Activated CD8-positive, alpha-beta memory T cell treated with anti-CD3 and anti-CD28 coated beads for 48 hours (primary cell): ENCODE measurements at regions not wholly inside any gene's neighbourhood (a gene's known extent, or its start where the extent isn't known, plus 50 kb on each side); places are given as distances from the start of the nearest gene placed in this dataset.
"Not testable (repeated sequence)": the region's sequence is repeated elsewhere in the genome, so short reads cannot be mapped to it uniquely, and the experiment has no call there.

ENCODE experiments used
- DNase-seq, 3 experiments: peaks; one replicate each; pipeline ENCODE4 v3.0.0-alpha.2; 2020; ENCODE audit warnings: low read depth in 2 of 3, low spot score in 2 of 3

DNA sequence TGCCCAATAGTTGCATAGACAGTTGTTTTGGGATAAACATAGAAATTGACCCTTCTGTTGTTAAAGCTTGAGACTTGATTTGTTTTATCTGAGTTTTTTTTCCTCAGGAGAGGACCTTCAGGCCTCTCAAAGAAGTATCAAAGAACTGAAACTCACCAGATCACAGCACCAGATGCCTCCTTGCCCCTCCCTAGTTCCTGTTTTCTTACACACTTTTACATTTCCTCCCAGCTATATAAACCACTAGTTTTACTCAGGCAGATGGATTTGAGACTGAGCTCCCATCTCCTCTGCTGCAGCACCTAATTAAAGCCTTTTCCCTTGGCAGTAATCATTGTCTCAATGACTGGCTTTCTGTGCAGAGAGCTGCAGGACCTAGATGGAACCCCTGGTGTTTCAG is 150.6 kb upstream of the NRG3 start:
- no peak for DNase-seq

GRCh38 chr10:81725851-81726250 is 149.1 kb upstream of the NRG3 start:
- no peak for DNase-seq

DNA sequence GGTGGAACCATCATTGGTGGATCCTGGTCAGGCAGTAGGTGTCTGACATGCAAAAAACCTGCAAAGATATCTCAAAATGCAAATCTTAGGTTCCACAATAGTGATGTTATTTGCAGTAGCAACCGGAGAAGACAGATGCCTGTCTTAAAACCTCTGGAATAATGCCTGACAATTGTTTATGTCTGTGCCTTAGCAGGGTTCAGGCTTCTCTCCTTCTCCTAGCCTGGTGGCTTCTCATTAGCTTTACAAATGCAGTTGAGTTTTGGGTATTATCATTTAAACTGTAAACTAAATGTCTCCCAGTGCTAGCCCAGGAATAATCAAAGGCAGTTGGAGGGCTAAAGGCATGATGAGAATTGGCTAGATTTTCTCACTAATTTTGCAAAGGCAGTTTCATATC is 146.3 kb upstream of the NRG3 start:
- no peak for DNase-seq

DNA sequence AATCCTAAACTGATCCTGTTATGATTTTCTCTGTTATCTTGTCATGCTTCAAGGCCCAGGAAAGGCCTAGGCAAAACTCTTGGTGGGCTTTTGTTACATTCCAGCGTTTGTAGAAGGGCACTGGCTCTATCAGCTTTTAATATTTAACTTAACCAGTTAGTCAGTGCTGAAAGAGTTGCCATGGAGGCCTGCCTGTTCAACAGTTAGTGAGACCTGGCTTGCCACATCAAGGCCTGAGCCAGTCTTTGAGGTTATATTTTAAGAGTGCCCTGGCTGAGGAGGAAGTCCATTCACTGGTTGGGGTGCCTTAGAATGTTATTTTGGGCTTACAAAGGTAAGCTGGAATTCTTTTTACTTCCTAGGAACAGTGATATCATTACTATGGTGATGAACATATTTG is 144.1 kb upstream of the NRG3 start:
- no peak for DNase-seq

GRCh38 chr10:81733542-81733941 is 141.5 kb upstream of the NRG3 start:
- no peak for DNase-seq

DNA sequence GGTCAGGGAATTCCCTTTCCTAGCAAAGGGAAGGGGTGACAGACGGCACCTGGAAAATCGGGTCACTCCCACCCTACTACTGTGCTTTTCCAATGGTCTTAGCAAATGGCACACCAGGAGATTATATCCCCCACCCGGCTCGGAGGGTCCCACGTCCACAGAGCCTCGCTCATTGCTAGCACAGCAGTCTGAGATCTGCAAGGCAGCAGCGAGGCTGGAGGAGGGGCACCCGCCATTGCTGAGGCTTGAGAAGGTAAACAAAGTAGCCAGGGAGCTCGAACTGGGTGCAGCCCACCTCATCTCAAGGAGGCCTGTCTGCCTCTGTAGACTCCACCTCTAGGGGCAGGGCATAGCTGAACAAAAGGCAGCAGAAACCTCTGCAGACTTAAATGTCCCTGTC is 139.8 kb upstream of the NRG3 start:
- not testable (repeated sequence) for DNase-seq

- no peak for DNase-seq
Observed at GRCh38 chr10:81759111-81759510, 115.9 kb upstream of the NRG3 start.

DNA sequence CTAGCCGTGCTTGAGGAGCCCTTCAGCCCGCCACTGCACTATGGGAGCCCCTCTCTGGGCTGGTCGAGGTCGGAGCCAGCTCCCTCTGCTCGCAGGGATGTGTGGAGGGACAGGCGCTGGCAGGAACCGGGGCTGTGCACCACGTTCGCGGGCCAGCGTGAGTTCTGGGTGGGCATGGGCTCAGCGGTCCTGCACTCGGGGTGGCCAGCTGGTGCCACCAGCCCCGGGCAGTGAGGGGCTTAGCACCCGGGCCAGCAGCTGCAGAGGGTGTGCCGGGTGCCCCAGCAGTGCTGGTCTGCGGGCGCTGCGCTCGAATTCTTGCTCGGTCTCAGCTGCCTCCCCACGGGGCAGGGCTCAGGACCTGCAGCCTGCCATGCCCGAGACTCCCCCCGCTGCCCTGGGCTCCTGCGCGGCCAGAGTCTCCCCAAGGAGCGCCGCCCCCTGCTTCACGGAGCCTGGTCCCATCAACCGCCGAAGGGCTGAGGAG is 90.8 kb upstream of the NRG3 start:
- DNase-seq, result no peak

DNA sequence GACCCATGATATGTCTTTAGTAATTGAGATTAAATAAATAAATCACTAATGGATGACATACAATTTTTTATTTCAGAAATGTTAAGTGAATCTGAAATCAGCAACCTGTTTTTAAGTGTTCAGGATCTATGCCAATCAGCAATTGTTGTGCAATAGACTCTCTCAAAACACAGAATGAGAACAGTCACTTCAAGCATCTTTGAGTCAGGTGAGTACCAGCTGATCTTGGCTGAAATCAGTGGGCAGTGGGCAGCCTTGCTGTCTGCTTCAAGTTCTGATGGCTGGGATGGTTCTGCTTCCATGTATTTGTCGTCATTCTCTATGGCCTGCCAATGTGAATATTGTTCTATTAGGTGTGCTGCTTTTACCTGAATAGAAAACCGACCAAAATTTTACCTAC is 82.3 kb upstream of the NRG3 start:
- no peak for DNase-seq

DNA sequence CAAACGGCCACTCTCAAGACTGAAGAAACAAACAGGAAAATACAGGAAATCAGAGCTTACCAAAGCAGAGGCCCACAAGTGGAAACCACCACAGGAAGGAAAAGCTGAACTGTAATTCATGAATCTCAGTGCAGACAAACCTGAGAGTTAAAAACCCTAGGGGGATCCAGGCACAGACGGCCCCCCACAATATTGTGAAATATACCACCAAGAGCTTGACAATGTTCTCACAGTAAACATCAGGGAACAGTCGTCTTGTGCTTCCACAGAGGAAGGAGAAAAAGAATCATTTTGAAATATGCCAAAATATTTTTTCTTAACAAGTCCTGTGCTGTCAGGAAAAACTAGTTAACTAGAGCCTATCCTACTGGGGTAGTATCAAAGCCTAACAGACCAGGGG is 68.2 kb upstream of the NRG3 start:
- DNase-seq, result no peak

DNA sequence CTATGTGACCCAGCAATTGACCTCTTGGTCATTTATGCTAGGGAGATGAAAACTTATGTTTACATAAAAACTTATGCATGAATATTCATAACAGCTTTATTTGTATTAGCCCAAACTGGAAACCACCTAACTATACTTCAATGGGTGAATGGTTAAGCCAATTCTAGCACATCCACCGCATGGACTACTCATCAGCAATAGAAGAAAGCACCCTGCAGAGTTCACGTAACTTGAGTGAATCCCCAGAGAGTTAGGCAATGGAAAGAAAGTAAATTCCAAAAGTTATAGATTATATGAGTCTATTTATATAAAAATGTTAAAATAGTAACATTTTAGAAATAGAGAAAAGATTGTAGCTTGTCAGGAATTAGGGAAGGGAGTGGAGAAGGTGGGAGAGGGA is 60.2 kb upstream of the NRG3 start:
- no peak for DNase-seq

DNA sequence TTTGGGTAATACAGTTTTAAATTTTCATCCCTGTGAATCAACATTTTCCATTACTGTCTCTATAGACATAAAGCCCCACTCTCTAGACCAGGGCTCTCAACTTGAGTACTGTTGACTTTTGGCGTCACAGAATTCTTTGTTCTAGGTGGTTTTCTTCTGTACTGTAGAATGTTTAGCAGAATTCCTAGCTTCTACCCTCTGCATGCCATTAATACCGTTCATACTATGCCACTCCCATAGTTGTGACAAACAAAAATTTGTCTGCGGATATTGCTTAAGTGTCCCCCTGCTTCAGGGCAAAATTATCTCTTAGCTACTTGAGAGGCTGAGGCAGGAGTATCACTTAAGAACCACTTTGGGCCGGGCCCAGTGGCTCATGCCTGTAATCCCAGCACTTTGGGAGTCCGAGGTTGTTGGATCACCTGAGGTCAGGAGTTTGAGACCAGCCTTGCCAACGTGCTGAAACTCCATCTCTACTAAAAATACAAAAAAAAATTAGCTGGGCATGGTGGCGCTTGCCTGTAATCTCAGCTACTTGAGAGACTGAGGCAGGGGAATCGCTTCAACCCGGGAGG is 57.3 kb upstream of the NRG3 start:
- DNase-seq, result no peak

- DNase-seq, result no peak
Observed at GRCh38 chr10:81820418-81820817, 54.6 kb upstream of the NRG3 start.
